ENCODE measurements at regions not wholly inside any gene's neighbourhood (a gene's known extent, or its start where the extent isn't known, plus 50 kb on each side); places are given as distances from the start of the nearest gene placed in this dataset.
"Not testable (repeated sequence)": the region's sequence is repeated elsewhere in the genome, so short reads cannot be mapped to it uniquely, and the experiment has no call there.

GRCh38 chrY:7515812-7516211 is 604.3 kb upstream of the AMELY start:
- no peaks in the 10 kb centered on the region for H3K27me3 ChIP-seq (replicated peaks; ENCODE audit: insufficient read depth)
- H3K27ac ChIP-seq = no peak overlapping the region
- TF ChIP-seq, protein P1, sequence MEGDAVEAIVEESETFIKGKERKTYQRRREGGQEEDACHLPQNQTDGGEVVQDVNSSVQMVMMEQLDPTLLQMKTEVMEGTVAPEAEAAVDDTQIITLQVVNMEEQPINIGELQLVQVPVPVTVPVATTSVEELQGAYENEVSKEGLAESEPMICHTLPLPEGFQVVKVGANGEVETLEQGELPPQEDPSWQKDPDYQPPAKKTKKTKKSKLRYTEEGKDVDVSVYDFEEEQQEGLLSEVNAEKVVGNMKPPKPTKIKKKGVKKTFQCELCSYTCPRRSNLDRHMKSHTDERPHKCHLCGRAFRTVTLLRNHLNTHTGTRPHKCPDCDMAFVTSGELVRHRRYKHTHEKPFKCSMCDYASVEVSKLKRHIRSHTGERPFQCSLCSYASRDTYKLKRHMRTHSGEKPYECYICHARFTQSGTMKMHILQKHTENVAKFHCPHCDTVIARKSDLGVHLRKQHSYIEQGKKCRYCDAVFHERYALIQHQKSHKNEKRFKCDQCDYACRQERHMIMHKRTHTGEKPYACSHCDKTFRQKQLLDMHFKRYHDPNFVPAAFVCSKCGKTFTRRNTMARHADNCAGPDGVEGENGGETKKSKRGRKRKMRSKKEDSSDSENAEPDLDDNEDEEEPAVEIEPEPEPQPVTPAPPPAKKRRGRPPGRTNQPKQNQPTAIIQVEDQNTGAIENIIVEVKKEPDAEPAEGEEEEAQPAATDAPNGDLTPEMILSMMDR (IDR thresholded peaks at IDR 0.05) = no peak
- H3K4me1 ChIP-seq (ENCODE audit: control insufficient read depth in 1 of 2, low read depth in 2 of 2) = no peaks in the 10 kb centered on the region
- H3K9me3 ChIP-seq = no peaks in the 10 kb centered on the region
- no peak overlapping the region for H3K4me3 ChIP-seq
- ATAC-seq (ENCODE audit: insufficient number of reproducible peaks, low FRiP score, low read depth) (no peak), DNase-seq (ENCODE audit: low spot score) (no peak)
- no peaks in the 10 kb centered on the region for H3K36me3 ChIP-seq

DNA sequence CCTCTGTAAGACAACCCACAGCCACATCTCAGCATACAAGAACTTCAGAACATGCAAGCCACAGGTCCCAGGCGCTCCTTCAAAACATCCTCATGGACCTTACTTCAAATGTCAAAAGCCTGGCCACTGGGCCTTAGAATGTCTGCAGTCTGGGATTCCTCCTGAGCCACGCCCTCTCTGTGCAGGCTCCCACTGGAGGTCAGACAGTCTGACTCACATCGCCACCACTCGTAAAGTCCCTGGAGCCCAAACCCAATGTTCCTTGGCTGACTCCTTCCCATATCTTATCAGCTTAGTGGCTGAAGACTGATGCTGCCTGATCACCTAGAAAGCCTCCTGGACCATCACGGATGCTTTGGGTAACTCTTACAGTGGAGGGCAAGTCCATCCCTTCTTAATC is 591.3 kb upstream of the AMELY start:
- no peaks in the 10 kb centered on the region for H3K4me1 ChIP-seq (ENCODE audit: control insufficient read depth in 1 of 2, low read depth in 2 of 2)
- no peaks in the 10 kb centered on the region for H3K36me3 ChIP-seq
- H3K27ac ChIP-seq = no peak overlapping the region
- H3K4me3 ChIP-seq = no peak overlapping the region
- ATAC-seq (ENCODE audit: insufficient number of reproducible peaks, low FRiP score, low read depth) = no peak
- TF ChIP-seq, protein P1 (IDR thresholded peaks at IDR 0.05) = no peak
- H3K27me3 ChIP-seq (replicated peaks; ENCODE audit: insufficient read depth) = no peaks in the 10 kb centered on the region
- no peaks in the 10 kb centered on the region for H3K9me3 ChIP-seq
- DNase-seq (ENCODE audit: low spot score) = no peak

DNA sequence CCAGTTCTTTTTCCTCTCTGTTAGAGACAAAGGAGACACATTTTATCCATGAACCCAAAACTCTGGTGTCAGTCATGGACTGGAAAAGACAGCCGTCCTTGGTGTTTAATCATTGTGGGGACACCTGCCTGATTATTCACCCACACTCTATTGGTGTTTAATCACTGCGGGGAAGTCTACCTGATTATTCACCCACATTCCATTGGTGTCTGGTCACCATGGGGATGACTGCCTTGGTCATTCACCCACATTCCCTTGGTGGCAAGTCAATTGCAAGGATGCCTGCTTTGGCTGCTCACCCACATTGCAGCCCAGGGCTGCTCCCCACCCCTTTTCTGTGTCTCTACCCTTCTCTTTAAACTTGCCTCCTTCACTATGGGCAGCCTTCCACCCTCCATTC is 589.7 kb upstream of the AMELY start:
- TF ChIP-seq, protein P1 (IDR thresholded peaks at IDR 0.05) = no peak
- Histone ChIP-seq H3K36me3 (no peaks in the 10 kb centered on the region), H3K9me3 (no peaks in the 10 kb centered on the region), H3K27me3 (replicated peaks; ENCODE audit: insufficient read depth) (no peaks in the 10 kb centered on the region), H3K4me1 (ENCODE audit: control insufficient read depth in 1 of 2, low read depth in 2 of 2) (no peaks in the 10 kb centered on the region), H3K27ac (no peak overlapping the region), H3K4me3 (no peak overlapping the region)
- no peak for DNase-seq (ENCODE audit: low spot score)
- ATAC-seq (ENCODE audit: insufficient number of reproducible peaks, low FRiP score, low read depth) = no peak

DNA sequence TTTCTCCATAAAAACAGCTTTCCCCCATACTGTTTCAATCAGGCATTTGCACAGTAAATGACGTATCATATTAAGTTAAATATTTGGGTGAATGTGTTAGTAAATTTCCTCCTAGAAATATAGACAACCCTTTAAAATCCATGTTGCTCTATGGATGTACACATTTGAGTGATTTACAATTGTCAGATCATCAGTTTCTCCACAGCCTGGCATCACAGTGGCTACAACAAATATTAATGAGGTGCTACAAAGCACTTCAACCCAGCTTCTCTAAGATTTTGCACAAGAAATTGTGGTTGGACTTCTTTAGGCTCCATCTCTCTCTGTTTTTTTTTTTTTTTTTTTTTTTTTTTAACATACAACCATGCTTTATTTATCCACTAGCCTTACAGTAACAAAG is 584.4 kb upstream of the AMELY start:
- H3K27ac ChIP-seq = no peak overlapping the region

DNA sequence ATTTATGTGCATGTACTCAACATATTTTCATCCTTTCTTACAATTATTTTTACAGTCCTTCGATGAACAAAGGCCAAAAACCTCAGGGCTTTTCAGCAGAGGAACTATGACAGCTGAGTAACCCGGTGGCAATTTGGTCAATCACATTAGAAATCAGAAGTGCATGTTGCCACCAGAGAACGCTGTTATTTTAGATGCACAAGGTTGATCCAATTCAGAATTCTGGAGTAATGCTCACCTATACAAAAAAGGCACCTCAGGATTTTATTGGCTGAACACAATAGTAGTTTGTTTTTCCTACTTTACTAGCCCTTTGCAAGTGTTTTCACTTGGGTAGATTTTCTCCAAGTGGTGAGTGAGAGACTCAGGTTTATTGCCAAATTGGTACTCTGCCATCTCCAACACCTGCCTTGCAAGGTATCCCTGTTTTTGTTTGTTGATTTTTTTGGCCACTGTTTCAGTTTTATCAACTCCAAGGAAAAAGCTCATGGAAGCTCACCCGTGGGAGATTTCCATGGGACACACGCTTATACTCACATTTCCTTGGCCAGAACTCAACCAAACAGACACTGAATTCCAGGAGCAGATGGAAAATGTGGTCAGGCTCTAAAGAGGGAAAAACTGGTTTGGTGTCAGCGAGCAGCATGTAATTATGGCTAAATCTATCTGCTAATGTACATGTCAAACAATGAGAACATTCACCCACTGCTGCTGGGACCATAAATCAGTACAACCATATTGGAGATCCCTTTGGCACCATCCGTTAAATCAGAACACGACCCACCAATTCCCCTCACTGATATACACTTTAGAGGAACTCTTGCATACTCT is 573.1 kb upstream of the AMELY start:
- not testable (repeated sequence) for H3K27ac ChIP-seq; H3K27me3 ChIP-seq (replicated peaks; ENCODE audit: insufficient read depth); ATAC-seq (ENCODE audit: insufficient number of reproducible peaks, low FRiP score, low read depth); H3K36me3 ChIP-seq; H3K9me3 ChIP-seq; DNase-seq (ENCODE audit: low spot score); H3K4me3 ChIP-seq; H3K4me1 ChIP-seq (ENCODE audit: control insufficient read depth in 1 of 2, low read depth in 2 of 2)

More for the DNA sequence above, 584.4 kb upstream of the AMELY start:
- ATAC-seq (ENCODE audit: insufficient number of reproducible peaks, low FRiP score, low read depth) (no peak), DNase-seq (ENCODE audit: low spot score) (no peak)
- Histone ChIP-seq H3K27me3 (replicated peaks; ENCODE audit: insufficient read depth) (no peaks in the 10 kb centered on the region), H3K9me3 (no peaks in the 10 kb centered on the region), H3K4me1 (ENCODE audit: control insufficient read depth in 1 of 2, low read depth in 2 of 2) (no peaks in the 10 kb centered on the region), H3K4me3 (no peak overlapping the region), H3K36me3 (no peaks in the 10 kb centered on the region)
- TF ChIP-seq, protein P1 (IDR thresholded peaks at IDR 0.05) = no peak

GRCh38 chrY:7471976-7472375 is 560.4 kb upstream of the AMELY start:
- Histone ChIP-seq H3K36me3 (no peaks in the 10 kb centered on the region), H3K27ac (no peak overlapping the region), H3K9me3 (no peaks in the 10 kb centered on the region), H3K4me1 (ENCODE audit: control insufficient read depth in 1 of 2, low read depth in 2 of 2) (no peaks in the 10 kb centered on the region), H3K27me3 (replicated peaks; ENCODE audit: insufficient read depth) (no peaks in the 10 kb centered on the region), H3K4me3 (no peak overlapping the region)
- DNase-seq (ENCODE audit: low spot score) (no peak), ATAC-seq (ENCODE audit: insufficient number of reproducible peaks, low FRiP score, low read depth) (no peak)
- TF ChIP-seq, protein P1 (IDR thresholded peaks at IDR 0.05) = no peak
